Ascending aorta (tissue), 2 donors: ENCODE measurements at regions not wholly inside any gene's neighbourhood (a gene's known extent, or its start where the extent isn't known, plus 50 kb on each side); places are given as distances from the start of the nearest gene placed in this dataset.
A peak's percentile ranks its signal among the peaks of the same experiment; 100 is the strongest.

Source experiments
- DNase-seq, 2 donors: peaks; one replicate each; pipeline ENCODE4 v3.0.0-alpha.2; 2019; ENCODE audit warnings: low spot score in 2 of 2
- H3K27ac ChIP-seq, 2 donors: fragments of 200-600 bp; sonication (generic); one replicate each; pipeline ENCODE4 v1.5.1; 2016 to 2017; ENCODE audit warnings: mild to moderate bottlenecking in 1 of 2
- H3K27me3 ChIP-seq: fragments of 200-600 bp; sonication (generic); one replicate; pipeline ENCODE4 v1.5.1; 2017
- H3K36me3 ChIP-seq, 2 donors: fragments of 200-600 bp; sonication (generic); one replicate each; pipeline ENCODE4 v1.5.1; 2016
- H3K4me1 ChIP-seq, 2 donors: fragments of 200-600 bp; sonication (generic); one replicate each; pipeline ENCODE4 v1.5.1; 2016 to 2017; ENCODE audit warnings: mild to moderate bottlenecking in 1 of 2
- H3K4me3 ChIP-seq, 2 donors: fragments of 200-600 bp; sonication (generic); one replicate each; pipeline ENCODE4 v1.5.1; 2016 to 2017; ENCODE audit warnings: mild to moderate bottlenecking in 1 of 2
- H3K9me3 ChIP-seq, 2 donors: fragments of 200-600 bp; sonication (generic); one replicate each; pipeline ENCODE4 v1.5.1; 2016
- CTCF ChIP-seq, 3 experiments: fragments of 200-600 bp in 2 of 3; fragments of 450-650 bp in 1 of 3; sonication (generic) in 2 of 3; IDR thresholded peaks; one replicate each; pipeline ENCODE4 v1.5.1; 2016 to 2019; ENCODE audit warnings: antibody characterized with exemption in 3 of 3, mild to moderate bottlenecking in 1 of 3, moderate library complexity in 1 of 3
- intact Hi-C: fragments of 100-400 bp; cut with DNase I; formaldehyde crosslinking; loops from one replicate; pipeline ENCODE4 v1.15.1; 2023

GRCh38 chr5:17000291-17000939 is 64.3 kb upstream of the MYO10 start:
- Histone ChIP-seq H3K4me1 (peaks cover 0 to 5% of the 10 kb centered on the region in 2 donors), H3K27ac (peak overlapping the region; percentile 33 to 40), H3K27me3 (no peaks in the 10 kb centered on the region), H3K4me3 (no peak overlapping the region), H3K9me3 (no peaks in the 10 kb centered on the region), H3K36me3 (no peaks in the 10 kb centered on the region)
- no peak for TF ChIP-seq CTCF (IDR thresholded peaks at IDR 0.05)
- DNase-seq: no peak
- intact Hi-C loops: no loop called here

GRCh38 chr5:17001428-17001827 is 65.3 kb upstream of the MYO10 start:
- no peak for DNase-seq
- no peak overlapping the region for H3K4me3 ChIP-seq
- no peaks in the 10 kb centered on the region for H3K9me3 ChIP-seq
- H3K36me3 ChIP-seq: no peaks in the 10 kb centered on the region
- intact Hi-C loops: no loop called here
- H3K4me1 ChIP-seq: peaks cover 0 to 5% of the 10 kb centered on the region in 2 donors
- H3K27me3 ChIP-seq: no peaks in the 10 kb centered on the region
- no peak for TF ChIP-seq CTCF (IDR thresholded peaks at IDR 0.05)
- H3K27ac ChIP-seq: no peak overlapping the region

GRCh38 chr5:17004441-17005106 is 68.5 kb upstream of the MYO10 start:
- H3K27ac ChIP-seq: peak overlapping the region; percentile 7 to 41
- H3K36me3 ChIP-seq: no peaks in the 10 kb centered on the region
- no peaks in the 10 kb centered on the region for H3K27me3 ChIP-seq
- TF ChIP-seq CTCF (IDR thresholded peaks at IDR 0.05): no peak
- peaks cover 0 to 5% of the 10 kb centered on the region in 2 donors for H3K4me1 ChIP-seq
- no peak overlapping the region for H3K4me3 ChIP-seq
- intact Hi-C loops: no loop called here
- no peak for DNase-seq
- no peaks in the 10 kb centered on the region for H3K9me3 ChIP-seq

GRCh38 chr5:17005107-17005828 is 69.2 kb upstream of the MYO10 start:
- Histone ChIP-seq H3K27ac (peak overlapping the region; percentile 7 to 41), H3K4me1 (peaks cover 0 to 5% of the 10 kb centered on the region in 2 donors), H3K4me3 (no peak overlapping the region), H3K27me3 (no peaks in the 10 kb centered on the region), H3K9me3 (no peaks in the 10 kb centered on the region), H3K36me3 (no peaks in the 10 kb centered on the region)
- no peak for TF ChIP-seq CTCF (IDR thresholded peaks at IDR 0.05)
- intact Hi-C loops: no loop called here
- no peak for DNase-seq

- H3K9me3 ChIP-seq: no peaks in the 10 kb centered on the region
- H3K36me3 ChIP-seq: no peaks in the 10 kb centered on the region
- no peak for DNase-seq
- intact Hi-C loops: no loop called here
- H3K4me3 ChIP-seq: no peak overlapping the region
- no peaks in the 10 kb centered on the region for H3K4me1 ChIP-seq
- H3K27me3 ChIP-seq: no peaks in the 10 kb centered on the region
- H3K27ac ChIP-seq: no peak overlapping the region
- no peak for TF ChIP-seq CTCF (IDR thresholded peaks at IDR 0.05)
These were observed 76.2 kb upstream of the MYO10 start for GRCh38 chr5:17012289-17012688.
